ENCODE measurements at regions not wholly inside any gene's neighbourhood (a gene's known extent, or its start where the extent isn't known, plus 50 kb on each side); places are given as distances from the start of the nearest gene placed in this dataset.

DNA sequence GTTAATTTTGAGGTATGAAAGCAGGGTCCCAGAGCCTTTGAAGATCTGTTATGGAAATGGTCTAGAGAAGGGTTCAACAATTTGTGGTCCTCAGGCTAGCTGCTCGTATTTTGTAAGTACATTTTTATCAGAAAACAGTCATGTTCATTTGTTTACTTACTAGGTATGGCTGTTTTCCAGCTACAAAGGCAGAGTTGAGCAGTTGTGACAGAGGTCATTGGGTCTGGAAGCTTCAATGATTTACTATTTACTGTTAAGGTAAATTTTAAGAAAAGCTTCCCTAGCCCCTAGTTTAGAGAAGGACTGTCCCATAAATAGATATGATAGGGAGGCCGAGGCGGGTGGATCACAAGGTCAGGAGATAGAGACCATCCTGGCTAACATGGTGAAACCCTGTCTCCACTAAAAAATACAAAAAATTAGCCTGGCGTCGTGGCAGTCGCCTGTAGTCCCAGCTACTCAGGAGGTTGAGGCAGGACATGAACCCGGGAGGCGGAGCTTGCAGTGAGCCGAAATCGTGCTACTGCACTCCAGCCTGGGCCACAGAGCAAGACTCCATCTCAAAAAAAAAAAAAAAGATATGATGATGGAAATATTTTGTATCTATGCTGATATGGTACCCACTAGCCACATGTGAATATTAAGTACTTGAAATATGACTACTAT, 538.4 kb upstream of the CITED2 start:
- TF ChIP-seq, protein P1, sequence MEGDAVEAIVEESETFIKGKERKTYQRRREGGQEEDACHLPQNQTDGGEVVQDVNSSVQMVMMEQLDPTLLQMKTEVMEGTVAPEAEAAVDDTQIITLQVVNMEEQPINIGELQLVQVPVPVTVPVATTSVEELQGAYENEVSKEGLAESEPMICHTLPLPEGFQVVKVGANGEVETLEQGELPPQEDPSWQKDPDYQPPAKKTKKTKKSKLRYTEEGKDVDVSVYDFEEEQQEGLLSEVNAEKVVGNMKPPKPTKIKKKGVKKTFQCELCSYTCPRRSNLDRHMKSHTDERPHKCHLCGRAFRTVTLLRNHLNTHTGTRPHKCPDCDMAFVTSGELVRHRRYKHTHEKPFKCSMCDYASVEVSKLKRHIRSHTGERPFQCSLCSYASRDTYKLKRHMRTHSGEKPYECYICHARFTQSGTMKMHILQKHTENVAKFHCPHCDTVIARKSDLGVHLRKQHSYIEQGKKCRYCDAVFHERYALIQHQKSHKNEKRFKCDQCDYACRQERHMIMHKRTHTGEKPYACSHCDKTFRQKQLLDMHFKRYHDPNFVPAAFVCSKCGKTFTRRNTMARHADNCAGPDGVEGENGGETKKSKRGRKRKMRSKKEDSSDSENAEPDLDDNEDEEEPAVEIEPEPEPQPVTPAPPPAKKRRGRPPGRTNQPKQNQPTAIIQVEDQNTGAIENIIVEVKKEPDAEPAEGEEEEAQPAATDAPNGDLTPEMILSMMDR (IDR thresholded peaks at IDR 0.05; ENCODE audit: insufficient read depth, low read depth, low read length) = no peak
- TF ChIP-seq EZH2 (IDR thresholded peaks at IDR 0.05; ENCODE audit: insufficient read depth, low read length) = no peak
